NCI-H1105 (cell line): ENCODE measurements at regions not wholly inside any gene's neighbourhood (a gene's known extent, or its start where the extent isn't known, plus 50 kb on each side); places are given as distances from the start of the nearest gene placed in this dataset.

Experiments
- DNase-seq: peaks from one replicate; lab custom pipeline; 2025; lab: John Stamatoyannopoulos, UW

DNA sequence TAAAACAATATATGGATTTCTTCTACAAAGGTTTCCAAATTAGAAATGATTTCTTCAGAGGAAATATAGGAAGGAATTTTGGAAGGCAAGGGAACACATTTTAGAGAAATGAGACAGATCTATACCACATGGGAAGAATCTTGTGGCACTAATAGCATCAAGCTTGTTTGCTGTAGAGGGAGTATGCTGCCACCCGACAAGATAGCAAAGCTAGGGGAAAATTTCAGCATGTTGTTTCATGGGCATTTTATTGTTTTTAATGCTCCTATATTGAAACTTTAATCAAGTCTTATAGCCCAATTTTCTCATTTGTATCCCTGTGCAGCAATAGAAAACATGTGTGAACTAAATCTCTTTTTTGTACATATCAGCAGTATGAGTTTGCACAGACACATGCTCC is 551.7 kb upstream of the INTU start:
- no peak for DNase-seq

DNA sequence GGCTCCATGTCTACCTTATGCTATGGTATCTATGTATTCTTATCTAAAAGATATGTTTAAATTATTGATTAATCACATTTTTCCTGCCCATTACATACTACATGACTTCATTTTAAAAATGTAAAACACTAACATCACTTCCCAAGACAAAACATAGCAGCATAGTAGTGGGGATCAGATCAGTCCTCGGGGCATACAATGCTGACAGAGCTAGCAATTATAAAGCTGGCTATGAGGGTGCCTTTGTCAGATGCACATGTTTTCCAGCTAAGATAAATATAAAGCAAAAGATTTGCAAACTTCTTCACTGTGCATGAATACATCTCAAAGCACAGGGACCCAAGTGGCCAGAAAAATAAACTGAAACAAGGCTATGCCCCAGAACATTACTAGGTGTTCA is 549.8 kb upstream of the INTU start:
- no peak for DNase-seq

DNA sequence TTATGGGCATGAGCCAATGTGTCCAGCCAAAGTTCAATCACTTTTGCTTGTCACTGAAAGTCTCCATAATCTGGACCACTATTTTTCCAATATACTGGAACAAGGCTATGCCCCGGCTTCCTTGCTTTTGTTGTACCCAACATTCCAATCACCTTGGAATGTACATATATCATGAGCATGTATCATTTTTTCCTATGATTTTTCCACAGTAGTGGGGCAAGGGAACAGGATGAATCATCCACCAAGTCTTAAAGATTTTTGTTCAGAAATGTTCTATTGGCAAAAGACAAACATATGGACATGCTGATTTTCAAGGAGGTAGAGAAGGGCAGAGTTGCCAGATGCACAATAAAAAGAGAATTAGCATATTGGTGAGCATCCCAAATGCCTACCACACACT is 548.1 kb upstream of the INTU start:
- no peak for DNase-seq

DNA sequence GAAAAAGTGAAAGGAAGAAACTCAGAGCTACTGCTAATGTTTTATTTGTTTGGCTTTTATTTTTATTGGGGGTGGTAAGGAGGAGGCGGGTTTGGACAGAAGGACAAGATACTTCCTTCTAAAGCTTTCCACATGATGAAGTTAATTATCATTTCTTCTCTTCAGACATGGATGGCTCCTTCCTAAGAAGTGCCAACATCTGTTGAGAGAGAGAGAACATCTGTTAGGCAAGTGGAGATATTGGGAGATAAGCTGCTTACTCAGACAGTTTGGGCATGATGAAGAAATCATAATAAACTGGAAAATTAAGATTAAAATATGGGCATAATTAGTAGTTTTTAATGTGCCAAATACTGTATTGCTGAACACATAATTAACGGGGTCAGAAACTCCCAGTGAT is 535.7 kb upstream of the INTU start:
- no peak for DNase-seq

DNA sequence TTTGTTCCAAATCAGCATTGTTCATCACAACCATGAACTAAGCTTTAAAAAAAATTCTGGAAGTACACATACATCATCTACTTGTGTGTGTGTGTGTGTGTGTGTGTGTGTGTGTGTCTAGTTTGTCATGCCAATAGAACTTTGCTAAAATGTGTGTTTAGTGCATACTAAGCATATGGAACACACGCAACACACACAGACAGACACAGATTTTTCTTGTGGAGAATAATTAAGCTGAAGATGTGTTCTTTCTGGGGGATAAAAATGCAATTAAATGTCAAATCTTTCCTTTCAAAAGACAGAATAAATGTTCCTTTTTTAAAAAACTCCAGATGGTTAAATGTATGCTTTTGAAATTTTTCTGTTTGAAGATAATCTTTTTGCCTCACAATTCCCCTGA is 530.4 kb upstream of the INTU start:
- no peak for DNase-seq

DNA sequence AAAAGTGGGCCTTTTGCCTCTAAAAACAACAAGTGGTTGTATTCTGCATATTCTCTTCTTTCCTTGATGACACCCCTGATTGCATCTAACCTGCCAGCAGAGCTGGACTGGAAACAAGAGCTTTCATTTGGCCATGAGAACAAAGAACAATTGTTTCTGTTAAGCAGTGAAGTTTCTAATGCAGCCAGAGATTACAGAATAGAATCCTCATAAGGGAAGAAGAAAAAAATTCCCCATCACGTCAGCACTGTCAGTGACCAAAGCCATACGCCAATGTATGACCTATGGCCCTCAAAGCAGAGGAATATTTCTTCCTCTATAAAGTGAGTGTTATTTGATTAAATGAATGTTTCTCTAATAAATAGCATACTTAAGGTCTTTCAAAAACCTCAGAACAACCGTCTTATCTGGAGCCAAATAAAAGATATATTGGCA is 529.1 kb upstream of the INTU start:
- no peak for DNase-seq

DNA sequence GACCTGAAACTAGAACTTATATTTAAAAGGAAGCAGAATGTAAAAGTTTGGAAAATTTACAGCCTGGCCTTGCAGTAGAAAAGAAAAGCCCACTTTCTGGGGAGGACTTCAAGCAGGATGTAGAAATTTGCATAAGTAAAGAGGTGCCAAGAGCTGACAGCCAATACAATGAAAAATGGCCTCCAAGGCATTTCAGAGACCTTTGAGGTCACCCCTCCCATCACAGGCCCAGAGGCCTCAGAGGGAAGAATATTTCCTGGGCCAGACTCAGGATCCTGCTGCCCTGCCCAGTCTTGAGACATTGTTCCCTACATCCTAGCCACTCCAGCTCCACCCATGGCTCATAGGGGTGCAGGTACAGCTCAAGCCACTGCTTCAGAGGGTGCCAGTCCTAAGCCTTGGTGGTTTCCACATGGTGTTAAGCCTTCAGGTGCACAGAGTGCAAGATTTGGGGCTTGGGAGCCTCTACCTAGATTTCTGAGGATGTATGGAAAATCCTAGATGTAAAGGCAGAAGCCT is 518.9 kb upstream of the INTU start:
- DNase-seq = no peak

DNA sequence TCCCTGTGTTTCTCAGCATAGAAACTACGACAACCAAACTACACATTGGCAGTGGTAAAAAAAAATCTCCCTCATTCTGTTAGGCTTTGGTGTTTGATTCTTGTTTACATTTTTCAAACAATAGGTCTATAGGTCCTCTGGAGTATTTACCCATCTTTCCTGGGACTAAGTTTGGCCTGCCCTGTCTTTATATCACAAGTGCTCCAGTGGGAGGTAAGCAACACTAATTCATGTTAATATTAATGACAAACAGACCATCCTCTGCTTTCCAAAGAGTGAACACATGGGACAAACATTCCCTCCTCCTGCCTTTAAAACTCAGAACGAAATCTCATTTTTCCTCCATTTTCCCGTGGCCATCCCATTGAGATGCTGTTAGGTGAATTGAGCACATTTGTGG is 514.1 kb upstream of the INTU start:
- no peak for DNase-seq

DNA sequence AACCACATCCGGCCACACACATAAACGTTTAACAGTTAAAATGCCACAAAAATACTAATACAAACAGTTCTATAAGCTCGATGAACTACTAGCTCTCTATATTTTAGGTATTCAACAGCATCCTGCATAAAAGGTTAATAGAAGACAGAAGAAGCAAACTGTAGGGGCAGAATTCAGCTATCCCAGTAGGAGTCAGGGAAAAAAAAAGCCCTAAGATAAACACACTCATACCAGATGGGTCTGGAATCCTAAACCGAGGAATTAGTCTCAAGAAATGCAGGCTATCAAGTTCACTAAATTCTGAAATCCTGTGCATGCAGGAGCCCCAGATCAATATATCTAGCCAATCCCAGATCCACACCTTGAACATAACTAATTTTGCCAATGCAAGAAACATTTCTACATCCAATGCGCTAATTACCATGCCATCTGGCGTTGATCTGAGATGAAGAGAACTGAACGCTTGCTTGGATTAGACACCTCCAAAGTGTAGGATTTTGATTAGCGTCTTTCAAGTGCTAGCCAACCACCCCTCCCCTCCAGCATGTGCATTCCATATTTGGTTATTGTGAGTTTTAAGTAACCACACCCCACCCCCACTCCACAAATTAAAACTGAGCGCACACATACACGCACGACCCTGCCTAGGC is 512.2 kb upstream of the INTU start:
- DNase-seq = no peak

DNA sequence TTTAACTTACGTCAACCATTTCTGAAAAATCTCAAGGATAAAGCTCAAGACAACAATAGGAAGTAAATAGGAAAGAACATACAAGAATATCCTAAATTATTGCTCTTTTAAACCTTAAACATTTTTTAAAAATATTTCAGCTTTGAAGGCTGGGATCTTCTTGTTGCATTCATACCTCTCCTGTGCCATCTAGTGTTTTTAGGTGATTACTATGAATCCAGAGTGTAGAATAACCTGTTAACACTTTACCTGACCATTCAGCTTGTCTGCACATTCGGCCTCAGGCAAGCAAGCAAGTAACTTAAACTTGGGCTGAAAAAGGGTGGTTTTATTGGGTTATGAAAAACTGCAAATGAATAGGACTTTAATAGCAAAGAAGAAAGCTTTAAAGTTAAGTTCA is 507.8 kb upstream of the INTU start:
- DNase-seq = no peak

DNA sequence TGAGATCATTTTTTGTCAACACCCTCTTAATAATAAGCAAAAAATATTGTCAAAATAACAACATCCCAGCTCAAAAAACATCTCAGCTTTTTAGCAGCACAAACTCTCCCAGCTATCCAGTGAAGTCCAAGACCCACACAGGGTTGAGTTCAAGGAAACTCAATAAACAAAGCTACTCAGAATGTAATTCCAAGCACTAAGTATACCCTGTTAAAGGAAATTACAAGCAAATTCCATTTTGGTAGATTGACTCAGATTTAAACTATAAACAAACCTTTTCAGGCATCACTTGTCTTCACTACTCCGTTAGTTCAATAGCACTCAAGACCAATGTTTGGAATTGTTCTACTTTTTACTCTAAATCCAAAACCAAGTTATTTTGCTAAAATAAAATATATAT is 506.0 kb upstream of the INTU start:
- no peak for DNase-seq

DNA sequence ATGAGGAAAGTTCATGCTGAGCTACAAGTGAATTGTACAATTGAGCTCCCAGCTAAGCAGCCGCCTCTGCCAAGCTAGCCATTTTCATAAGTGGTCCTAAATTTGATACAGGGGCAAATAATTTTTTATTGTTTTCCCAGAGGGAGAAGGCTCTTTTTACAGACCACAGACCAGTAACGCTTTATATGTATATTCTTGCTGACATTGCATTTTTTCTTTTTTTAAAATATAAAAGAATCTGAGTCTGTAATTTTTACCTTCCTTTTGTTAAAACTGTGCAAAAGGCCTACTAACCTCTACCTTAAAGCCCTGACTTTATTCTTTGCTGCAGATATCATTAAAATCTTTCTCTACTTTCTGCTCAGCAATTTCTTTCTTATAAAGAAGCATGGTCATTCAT is 501.2 kb upstream of the INTU start:
- no peak for DNase-seq

DNA sequence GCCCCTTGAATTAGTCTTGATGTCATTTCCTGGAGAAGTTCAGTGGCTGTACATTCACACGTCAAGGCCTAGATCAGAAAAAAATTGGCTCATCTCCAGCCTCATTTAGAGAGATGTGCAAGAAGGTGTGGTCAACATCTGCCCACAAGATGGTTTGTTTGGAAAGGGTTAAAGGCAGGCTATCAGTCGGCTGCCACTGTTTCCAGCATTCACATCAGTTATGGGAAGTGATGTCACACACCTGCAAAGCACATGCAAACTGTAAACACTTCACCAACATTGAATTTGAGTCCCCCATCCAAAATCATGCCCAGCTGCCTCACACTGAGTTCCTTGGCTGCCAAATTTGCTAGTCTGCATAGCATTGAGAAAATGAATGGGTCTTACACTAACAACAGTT is 498.3 kb upstream of the INTU start:
- DNase-seq = no peak

DNA sequence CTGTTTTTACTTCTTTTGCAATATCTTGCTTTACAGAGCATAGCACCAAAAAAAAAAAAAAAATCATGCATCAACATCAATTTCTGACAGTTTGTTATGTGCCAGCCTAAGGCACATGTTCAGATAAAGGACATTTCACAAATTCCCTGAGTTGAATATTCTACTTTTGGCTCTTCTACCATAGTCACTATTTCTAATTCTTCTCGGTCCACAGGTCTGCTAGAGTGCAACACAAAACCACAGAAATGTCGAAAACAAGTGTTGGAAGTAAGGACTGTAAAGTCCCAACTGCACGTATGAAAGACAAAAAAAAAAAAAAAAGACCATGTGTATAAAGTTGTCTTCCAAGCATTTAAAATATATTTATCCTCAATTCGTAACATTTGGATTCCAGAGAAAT is 494.2 kb upstream of the INTU start:
- no peak for DNase-seq

DNA sequence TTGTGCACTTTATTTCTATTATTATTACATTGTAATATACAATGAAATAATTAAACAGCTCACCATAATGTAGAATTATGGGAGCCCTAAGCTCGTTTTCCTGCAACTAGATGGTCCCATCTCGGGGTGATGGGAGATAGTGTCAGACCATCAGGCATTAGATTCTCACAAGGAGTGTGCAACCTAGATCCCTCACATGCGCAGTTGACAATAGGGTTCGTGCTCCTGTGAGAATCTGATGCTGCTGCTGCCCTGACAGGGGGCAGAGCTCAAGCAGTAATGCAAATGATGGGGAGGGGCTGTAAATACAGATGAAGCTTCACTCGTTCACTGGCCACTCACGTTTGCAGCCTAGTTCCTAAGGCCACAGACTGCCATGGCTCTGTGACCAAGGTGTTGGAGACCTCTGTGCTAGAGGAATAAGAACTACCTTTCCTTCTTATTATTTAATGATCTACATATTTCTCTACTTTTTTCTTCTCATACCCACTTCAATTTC is 492.9 kb upstream of the INTU start:
- DNase-seq = no peak

DNA sequence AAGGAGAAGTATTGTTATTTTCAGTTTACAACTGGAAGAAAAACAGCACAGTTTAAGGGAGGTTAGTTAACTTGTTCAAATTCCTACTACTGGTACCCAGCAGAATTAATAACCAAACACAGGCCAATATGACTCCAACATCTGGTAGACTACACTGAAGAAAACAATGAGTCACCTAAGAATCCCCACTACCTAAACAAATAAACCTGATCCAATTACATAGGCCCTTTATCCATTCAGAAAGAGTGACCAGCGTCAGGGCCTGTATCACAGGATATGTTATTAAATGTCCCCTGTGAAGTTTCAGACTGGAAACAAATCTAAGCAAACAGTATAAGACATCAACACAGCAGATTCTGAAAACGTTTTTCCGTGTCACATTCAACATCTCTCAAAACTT is 492.5 kb upstream of the INTU start:
- no peak for DNase-seq

DNA sequence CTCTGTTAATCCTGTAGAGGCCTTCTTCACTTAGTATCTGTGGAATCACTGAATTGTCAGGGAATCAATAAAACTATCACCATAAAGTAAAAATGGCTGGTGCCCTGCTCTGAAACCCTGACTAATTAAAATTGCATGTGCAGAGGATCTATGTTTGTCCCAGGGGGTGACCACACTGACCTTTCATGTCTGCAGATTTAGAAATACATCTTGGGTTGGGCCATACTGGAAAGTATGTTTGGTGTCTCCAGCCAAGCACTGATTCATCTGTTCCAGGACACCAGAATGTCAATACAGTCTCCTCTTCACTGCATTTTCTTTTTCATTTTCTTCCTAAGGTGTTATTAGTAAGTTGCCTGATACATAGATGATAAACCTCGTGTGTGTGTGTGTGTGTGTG is 490.9 kb upstream of the INTU start:
- no peak for DNase-seq

DNA sequence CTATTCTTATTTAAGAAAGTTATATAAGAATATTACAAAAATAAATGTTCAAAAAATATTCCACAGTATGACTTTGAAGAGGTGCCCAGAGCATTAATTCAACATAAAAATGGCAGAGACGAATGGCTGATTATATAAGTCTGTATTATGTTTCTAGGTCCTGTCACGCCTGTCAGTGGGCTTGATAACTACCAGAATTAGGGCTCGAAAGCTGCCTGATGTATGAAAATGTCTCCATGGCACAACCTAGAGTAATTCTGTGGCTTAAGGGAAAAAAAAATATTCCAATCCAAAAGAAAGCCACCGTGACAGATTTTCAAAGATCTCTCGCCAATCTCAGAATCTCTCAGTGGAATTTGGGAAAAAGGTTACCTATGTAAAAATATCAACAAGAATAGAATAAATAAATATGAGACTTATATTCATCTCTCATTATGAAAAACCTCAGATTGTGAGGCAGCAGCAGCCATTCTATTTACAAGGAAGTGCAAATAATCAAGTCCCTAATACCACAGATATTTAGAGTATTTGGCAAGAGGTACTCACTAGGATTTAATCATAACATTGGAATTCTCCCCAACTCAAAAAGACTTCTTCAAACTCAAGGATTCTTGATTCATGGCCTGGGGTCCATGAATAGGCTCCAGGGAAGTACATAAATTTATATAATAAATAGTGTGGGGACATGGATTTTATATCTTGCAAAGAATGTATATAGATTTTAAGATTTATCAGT is 489.1 kb upstream of the INTU start:
- no peak for DNase-seq

DNA sequence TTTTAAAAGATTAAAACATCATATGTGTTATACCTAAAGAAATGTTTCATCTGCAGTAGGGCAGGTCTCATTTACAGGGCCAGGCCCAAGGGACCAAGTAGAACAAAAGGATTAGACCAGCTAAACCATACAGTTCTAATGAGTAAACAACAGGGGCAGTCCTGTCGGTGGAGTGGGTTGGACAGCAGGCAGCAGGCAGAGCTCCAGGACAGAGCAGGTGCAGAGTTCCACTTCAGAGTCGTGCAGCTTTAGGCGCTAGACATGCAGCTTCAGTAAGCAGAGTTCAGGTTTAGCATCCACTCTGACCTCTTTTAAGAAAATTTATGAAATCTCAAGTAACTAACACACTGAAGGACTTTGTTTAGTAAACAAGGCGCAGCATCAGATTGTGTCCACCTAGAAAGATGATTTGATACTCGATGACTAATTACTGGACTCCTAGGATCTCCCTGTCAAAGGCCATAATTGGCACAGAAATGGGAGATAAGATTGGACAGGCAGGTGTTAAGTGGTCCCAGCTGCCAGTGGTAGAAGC is 487.7 kb upstream of the INTU start:
- peak; percentile 74 for DNase-seq

DNA sequence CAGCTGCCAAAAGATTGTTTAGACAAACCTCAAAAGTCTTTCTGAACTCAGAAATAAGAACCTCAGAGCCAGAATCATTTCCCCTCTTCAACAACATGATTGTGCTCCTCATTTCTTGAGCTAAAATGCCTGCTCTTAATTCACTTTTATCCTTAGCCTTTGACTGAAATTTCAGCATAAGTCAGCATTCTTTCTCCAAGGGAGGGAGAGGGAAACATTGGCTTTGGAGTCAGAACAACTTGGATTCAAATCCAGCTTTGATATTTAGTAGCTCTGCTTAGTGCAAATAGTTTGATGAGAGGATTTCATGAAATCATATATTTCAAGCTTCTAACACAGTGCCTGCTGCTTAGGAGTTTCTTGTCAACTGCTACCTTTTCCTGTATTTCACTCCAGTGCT is 484.6 kb upstream of the INTU start:
- DNase-seq = no peak

DNA sequence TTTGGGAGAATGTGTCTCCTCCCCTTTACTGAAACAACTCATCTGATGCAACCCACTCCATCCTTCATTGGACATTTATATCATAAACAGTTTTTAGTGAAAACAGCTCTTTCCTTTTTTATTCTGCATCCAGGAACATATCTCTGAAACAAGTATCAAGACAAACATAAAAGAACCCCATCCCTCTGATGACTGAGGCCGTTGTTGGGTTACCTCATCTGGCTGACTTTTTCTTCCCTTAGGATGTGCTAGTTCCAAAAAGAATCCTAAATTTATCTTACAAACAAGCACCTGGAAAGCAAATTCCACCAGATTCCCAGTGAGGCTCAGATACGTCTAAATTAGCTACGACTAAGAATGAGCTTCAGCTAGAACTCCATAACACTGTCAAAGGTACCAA is 483.7 kb upstream of the INTU start:
- DNase-seq = no peak

DNA sequence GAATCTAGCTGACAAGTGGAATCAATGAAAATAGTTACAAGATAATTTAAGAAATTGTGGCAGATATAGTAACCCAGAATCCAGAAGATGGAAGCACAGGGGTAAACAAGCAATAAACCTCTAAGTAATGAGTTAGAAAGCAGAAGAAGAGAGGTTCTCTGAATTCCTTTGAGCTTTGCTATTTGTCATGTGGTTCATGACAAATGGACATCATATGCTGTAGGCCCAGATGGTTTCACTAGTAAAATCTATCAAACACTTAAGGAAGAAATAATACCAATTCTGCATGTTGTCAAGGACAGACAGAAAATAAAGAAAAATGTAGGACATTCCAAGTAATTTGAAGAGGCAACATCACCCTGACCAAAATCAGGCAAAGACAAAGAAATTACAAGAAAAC is 480.8 kb upstream of the INTU start:
- no peak for DNase-seq

DNA sequence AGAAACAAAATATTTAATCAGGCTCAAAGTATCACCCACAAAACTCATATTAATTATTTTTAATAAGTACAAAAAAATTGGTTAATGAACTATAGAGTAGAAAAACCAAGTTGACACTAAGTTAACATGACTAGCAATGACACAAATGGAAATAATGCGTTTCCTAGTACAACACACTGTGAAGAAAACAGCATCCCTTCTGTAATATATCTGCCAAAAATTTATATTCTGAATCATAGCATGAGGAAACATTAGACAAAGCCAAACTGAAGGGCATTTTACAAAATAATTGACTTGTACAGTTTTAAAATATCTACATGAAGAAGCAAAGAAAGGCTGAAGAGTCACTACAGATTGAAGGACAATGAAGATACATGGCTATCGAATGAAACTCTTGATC is 477.6 kb upstream of the INTU start:
- no peak for DNase-seq
